ENCODE measurements at regions not wholly inside any gene's neighbourhood (a gene's known extent, or its start where the extent isn't known, plus 50 kb on each side); places are given as distances from the start of the nearest gene placed in this dataset.

GRCh38 chr6:3615391-3616380 is 135.8 kb downstream of the PXDC1 start:
- TF ChIP-seq POLR2A (IDR thresholded peaks at IDR 0.05) (no peak), CTCF (IDR thresholded peaks at IDR 0.05) (no peak), POLR2AphosphoS5 (IDR thresholded peaks at IDR 0.05) (no peak)

Data from prostate gland (tissue), 2 donors.